HEK293T (cell line): ENCODE measurements at regions not wholly inside any gene's neighbourhood (a gene's known extent, or its start where the extent isn't known, plus 50 kb on each side); places are given as distances from the start of the nearest gene placed in this dataset.
"Not testable (repeated sequence)": the region's sequence is repeated elsewhere in the genome, so short reads cannot be mapped to it uniquely, and the experiment has no call there.

ENCODE experiments used
- CTCF ChIA-PET: fragments of 350-600 bp; formaldehyde crosslinking; extraction: SDS; loops from one replicate; lab custom pipeline; 2021; ENCODE audit warnings: antibody characterized with exemption, inconsistent platforms; lab: Yijun Ruan, JAX
- POLR2A ChIA-PET: fragments of 350-600 bp; formaldehyde crosslinking; extraction: SDS; loops from one replicate; lab custom pipeline; 2020; ENCODE audit warnings: antibody characterized with exemption, inconsistent platforms; lab: Yijun Ruan, JAX
- DNase-seq: peaks from one replicate; pipeline ENCODE4 v3.0.0; 2012; ENCODE audit warnings: mixed read lengths; ENCODE audit errors: extremely low spot score
- ARNT ChIP-seq: fragments of 450-650 bp; IDR thresholded peaks from 2 replicates; pipeline ENCODE4 v1.6.1; 2017; ENCODE audit warnings: mild to moderate bottlenecking
- BHLHE40 ChIP-seq: fragments of 450-650 bp; IDR thresholded peaks from 2 replicates; pipeline ENCODE4 v1.6.1; 2016; ENCODE audit warnings: mild to moderate bottlenecking, moderate library complexity, borderline replicate concordance
- CTBP1 ChIP-seq: fragments of 450-650 bp; IDR thresholded peaks from 2 replicates; pipeline ENCODE4 v1.6.1; 2016; ENCODE audit warnings: borderline replicate concordance
- ELF4 ChIP-seq: fragments of 450-650 bp; IDR thresholded peaks from 2 replicates; pipeline ENCODE4 v1.6.1; 2017; ENCODE audit warnings: antibody characterized with exemption
- FOXA1 ChIP-seq: fragments of 450-650 bp; IDR thresholded peaks from 2 replicates; pipeline ENCODE4 v1.6.1; 2016; ENCODE audit warnings: mild to moderate bottlenecking
- FOXK2 ChIP-seq: fragments of 450-650 bp; IDR thresholded peaks from 2 replicates; pipeline ENCODE4 v1.6.1; 2016; ENCODE audit warnings: mild to moderate bottlenecking
- FOXM1 ChIP-seq: fragments of 450-650 bp; IDR thresholded peaks from 2 replicates; pipeline ENCODE4 v1.6.1; 2017; ENCODE audit warnings: mild to moderate bottlenecking, borderline replicate concordance
- HDGF ChIP-seq: fragments of 450-650 bp; IDR thresholded peaks from 2 replicates; pipeline ENCODE4 v1.6.1; 2017; ENCODE audit warnings: antibody characterized with exemption, borderline replicate concordance
- L3MBTL2 ChIP-seq: fragments of 450-650 bp; conservative IDR thresholded peaks from 2 replicates; pipeline ENCODE4 v1.6.1; 2016; ENCODE audit warnings: mild to moderate bottlenecking
- LEF1 ChIP-seq: fragments of 450-650 bp; IDR thresholded peaks from 2 replicates; pipeline ENCODE4 v1.6.1; 2017; ENCODE audit warnings: mild to moderate bottlenecking, borderline replicate concordance
- NFRKB ChIP-seq: fragments of 450-650 bp; IDR thresholded peaks from 2 replicates; pipeline ENCODE4 v1.6.1; 2016; ENCODE audit warnings: mild to moderate bottlenecking, moderate library complexity
- PKNOX1 ChIP-seq: fragments of 450-650 bp; IDR thresholded peaks from 2 replicates; pipeline ENCODE4 v1.6.1; 2016
- SP1 ChIP-seq: fragments of 450-650 bp; IDR thresholded peaks from 2 replicates; pipeline ENCODE4 v1.6.1; 2017
- SUZ12 ChIP-seq: fragments of 450-650 bp; IDR thresholded peaks from 2 replicates; pipeline ENCODE4 v1.6.1; 2016; ENCODE audit warnings: mild to moderate bottlenecking
- TARDBP ChIP-seq: fragments of 450-650 bp; IDR thresholded peaks from 2 replicates; pipeline ENCODE4 v1.6.1; 2016
- ZNF384 ChIP-seq: fragments of 450-650 bp; IDR thresholded peaks from 2 replicates; pipeline ENCODE4 v1.6.1; 2016

GRCh38 chr1:238727670-238728069 is 658.7 kb upstream of the CHRM3 start:
- TF ChIP-seq FOXA1 (no peak), LEF1 (no peak)
- ChIA-PET POLR2A (no interaction called here), CTCF (no interaction called here)
- DNase-seq, result no peak

- no peak for DNase-seq
- TF ChIP-seq FOXK2, result no peak
- TF ChIP-seq ZNF384, result no peak
- TF ChIP-seq CTBP1, result no peak
- no peak for TF ChIP-seq SP1
- TF ChIP-seq LEF1, result no peak
- POLR2A ChIA-PET, result no interaction called here
- CTCF ChIA-PET, result no interaction called here
These were observed 663.6 kb upstream of the CHRM3 start for GRCh38 chr1:238722812-238723211.

GRCh38 chr1:238710697-238711096 is 675.7 kb upstream of the CHRM3 start:
- ChIA-PET CTCF (no interaction called here), POLR2A (interaction anchor here (0.6 kb wide), 1 partner anchor 1209 kb away, joined by 3 read pairs; no protein-coding TSS in a partner anchor)
- no peak for TF ChIP-seq TARDBP
- no peak for TF ChIP-seq CTBP1
- no peak for TF ChIP-seq FOXK2
- no peak for TF ChIP-seq HDGF
- TF ChIP-seq BHLHE40, result no peak
- no peak for TF ChIP-seq LEF1
- no peak for TF ChIP-seq L3MBTL2
- no peak for TF ChIP-seq FOXA1
- no peak for DNase-seq

DNA sequence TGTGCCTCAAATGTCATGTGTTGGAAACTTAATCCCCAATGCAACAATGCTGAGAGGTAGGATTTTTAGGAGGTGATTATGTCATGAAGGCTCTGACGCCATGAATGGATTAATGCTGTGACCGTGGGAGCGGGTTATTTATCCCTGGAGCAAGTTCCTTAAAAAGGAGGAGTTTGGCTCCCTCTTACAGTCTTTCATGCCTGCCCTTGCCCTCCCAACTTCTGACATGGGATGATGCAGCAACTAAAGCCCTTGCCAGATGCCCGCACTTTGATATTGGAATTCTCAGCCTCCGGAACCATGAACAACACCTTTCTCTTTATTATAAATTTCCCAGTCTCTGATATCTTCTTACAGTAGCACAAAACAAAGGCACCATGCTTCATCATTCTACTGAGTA is 685.3 kb upstream of the CHRM3 start:
- ChIA-PET POLR2A (no interaction called here), CTCF (no interaction called here)
- TF ChIP-seq ELF4, result no peak
- no peak for TF ChIP-seq SUZ12
- TF ChIP-seq CTBP1, result no peak
- TF ChIP-seq SP1, result no peak
- no peak for TF ChIP-seq FOXA1
- TF ChIP-seq TARDBP, result no peak
- TF ChIP-seq ARNT, result no peak
- no peak for DNase-seq

DNA sequence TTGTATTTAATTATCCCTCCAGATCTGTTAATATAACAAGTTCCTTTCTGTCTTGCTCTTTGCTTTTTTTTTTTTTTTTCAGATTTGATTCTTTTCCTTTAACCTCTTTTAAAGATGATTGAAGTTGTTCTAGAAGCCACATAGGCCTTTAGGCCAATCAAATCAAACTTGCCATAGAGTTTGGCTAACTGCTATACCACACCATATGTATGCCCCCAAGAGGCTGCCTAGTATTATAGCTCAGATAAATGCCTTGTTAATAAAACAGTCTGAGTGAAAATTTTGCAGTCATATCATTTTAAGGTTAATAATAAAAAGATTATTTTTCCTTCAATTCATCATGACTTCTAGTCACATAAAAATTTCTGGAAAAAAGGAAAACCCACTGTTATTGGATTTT is 696.0 kb upstream of the CHRM3 start:
- TF ChIP-seq FOXK2, result no peak
- no peak for TF ChIP-seq TARDBP
- no peak for TF ChIP-seq ARNT
- no peak for TF ChIP-seq FOXA1
- no peak for TF ChIP-seq HDGF
- no peak for TF ChIP-seq PKNOX1
- no peak for TF ChIP-seq ZNF384
- TF ChIP-seq FOXM1, result no peak
- TF ChIP-seq ELF4, result no peak
- DNase-seq, result no peak
- CTCF ChIA-PET, result no interaction called here
- POLR2A ChIA-PET, result no interaction called here

- CTCF ChIA-PET, DNase-seq, POLR2A ChIA-PET: not testable (repeated sequence)
These were observed 701.8 kb upstream of the CHRM3 start for GRCh38 chr1:238684576-238684975.

DNA sequence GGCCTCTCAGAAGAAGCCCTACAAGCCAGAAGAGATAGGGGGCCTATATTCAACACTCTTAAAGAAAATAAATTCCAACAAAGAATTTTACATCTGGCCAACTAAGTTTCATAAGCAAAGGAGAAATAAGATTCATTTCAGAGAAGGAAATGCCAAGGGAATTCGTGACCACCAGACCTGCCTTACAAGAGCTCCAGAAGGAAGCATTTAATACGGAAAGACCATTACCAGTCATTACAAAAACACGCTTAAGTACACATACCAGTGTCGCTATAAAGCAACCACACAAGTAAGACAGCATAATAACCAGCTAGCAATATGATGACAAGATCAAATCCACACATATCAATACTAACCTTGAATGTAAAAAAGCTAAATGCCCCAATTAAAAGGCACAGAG is 704.9 kb upstream of the CHRM3 start:
- TF ChIP-seq HDGF (no peak), NFRKB (no peak), TARDBP (no peak), ZNF384 (no peak), LEF1 (no peak), CTBP1 (no peak), ELF4 (no peak), FOXK2 (no peak), PKNOX1 (no peak), SP1 (no peak)
- ChIA-PET POLR2A (no interaction called here), CTCF (interaction anchor here (0.9 kb wide), 1 partner anchor 28 kb away, joined by 3 read pairs; no protein-coding TSS in a partner anchor)
- DNase-seq, result no peak

DNA sequence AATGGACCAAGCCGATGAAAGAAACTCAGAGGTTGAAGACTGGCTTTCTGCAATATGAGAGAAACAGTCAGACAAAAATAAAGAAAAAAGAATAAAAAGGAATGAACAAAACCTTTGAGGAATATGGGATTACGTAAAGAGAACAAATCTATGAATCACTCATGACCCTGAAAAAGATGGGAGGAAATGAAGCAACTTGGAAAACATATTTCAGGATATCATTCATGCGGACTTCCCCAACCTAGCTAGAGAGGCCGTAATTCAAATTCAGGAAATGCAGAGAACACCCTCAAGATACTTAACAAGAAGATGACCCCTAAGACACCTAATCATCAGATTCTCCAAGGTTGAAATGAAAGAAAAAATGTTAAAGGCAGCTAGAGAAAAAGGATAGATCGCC is 705.3 kb upstream of the CHRM3 start:
- TF ChIP-seq FOXM1 (no peak), LEF1 (no peak), HDGF (no peak), FOXA1 (no peak), ZNF384 (no peak), PKNOX1 (no peak)
- ChIA-PET POLR2A (no interaction called here), CTCF (interaction anchor here (0.9 kb wide), 1 partner anchor 28 kb away, joined by 3 read pairs; no protein-coding TSS in a partner anchor)
- no peak for DNase-seq
